Hippocampal formation (tissue), 2 donors: ENCODE measurements at regions not wholly inside any gene's neighbourhood (a gene's known extent, or its start where the extent isn't known, plus 50 kb on each side); places are given as distances from the start of the nearest gene placed in this dataset.
"Not testable (repeated sequence)": the region's sequence is repeated elsewhere in the genome, so short reads cannot be mapped to it uniquely, and the experiment has no call there.

Experiments
- DNase-seq, 2 donors: peaks; one replicate each; lab custom pipeline; 2025; lab: John Stamatoyannopoulos, UW

DNA sequence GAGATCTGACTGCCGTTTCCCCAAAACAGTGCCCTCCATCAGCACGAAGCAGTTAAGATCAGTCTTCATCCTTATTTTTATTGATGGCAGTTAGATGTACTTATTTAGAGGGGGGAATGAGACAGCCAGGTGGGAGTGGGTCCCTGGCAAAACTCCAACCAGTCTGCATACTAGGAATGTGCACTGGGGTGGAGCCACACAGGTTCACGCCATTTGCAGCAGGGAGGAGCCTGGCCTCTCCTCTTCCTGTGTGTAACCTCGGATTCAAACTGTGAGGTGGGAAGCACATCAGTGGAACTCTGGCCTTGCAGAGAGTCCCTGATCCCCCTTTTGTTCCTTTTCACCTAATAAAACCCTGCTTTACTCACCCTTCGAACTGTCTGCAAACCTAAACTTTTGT is 987.7 kb upstream of the GRIA3 start:
- DNase-seq: no peak

DNA sequence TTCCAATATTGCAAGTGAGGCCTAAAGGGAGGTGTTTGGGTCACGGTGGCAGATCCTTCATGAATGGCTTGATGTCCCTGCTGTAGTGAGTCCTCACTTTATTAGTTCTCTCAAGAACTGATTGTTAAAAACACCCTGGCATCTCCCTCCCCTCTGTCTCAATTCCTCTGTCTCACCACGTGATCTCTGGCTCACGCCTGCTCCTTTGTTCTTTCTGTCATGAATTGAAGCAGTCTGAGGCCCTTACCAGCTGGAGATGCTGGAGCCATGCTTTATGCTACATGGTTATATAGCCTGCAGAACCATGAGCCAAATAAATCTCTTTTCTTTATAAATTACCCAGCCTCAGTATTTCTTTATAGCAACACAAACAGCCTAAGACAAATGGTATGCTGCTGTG is 980.7 kb upstream of the GRIA3 start:
- DNase-seq: no peak

DNA sequence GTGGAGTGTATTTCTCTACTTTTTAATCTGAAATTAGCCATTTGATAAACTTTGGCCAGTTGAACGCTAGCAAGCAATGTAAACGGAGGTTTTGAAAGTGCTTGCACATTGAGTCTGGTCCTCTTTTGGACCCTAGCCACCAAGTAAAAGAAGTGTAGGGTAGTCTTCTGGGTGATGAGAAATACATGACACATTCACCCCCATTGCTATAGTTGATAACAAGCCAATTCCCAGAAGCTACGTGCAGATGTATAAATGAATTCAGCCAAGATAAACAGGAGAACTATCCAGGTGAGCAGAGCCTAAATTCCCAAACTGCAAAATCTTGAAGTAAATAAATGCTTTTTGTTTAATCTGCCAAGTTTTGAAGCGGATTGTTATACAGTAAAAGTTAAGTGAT is 965.4 kb upstream of the GRIA3 start:
- no peak for DNase-seq

DNA sequence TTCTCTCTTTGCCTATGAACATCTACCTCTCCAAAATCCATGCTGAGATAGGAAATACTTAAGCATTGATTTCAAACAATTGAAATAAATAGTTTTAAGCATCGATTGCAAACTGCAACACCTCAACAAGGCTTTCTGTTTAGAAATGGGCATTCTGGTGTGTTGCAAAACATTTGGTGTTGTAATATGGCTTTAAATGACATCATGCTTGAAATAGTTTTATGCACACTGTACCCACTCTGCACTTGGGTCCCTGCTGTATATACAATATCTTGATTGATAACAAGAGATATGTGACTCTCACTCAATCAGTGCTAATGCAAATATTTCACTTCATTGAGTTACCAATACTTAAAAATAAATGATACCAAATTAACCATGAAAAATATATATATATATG is 964.9 kb upstream of the GRIA3 start:
- DNase-seq: no peak

DNA sequence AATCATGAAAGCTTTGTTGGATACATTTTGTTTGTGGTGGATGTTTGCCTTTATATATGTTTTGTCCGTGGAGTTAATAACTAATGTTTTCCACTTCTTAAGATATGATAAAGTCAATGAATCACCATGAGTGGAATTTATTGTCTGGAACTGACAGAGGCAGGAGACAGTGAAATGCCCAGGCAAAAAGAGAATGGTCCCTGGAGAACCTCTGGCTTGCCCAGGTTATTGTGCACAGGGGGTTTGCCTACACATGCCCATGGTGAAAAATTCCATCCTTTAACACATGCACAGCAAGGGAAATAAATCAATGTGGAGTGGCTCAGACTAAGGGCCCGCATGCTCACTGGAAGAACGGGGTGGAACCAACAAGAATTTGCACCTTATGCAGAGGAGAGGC is 964.3 kb upstream of the GRIA3 start:
- DNase-seq: no peak

DNA sequence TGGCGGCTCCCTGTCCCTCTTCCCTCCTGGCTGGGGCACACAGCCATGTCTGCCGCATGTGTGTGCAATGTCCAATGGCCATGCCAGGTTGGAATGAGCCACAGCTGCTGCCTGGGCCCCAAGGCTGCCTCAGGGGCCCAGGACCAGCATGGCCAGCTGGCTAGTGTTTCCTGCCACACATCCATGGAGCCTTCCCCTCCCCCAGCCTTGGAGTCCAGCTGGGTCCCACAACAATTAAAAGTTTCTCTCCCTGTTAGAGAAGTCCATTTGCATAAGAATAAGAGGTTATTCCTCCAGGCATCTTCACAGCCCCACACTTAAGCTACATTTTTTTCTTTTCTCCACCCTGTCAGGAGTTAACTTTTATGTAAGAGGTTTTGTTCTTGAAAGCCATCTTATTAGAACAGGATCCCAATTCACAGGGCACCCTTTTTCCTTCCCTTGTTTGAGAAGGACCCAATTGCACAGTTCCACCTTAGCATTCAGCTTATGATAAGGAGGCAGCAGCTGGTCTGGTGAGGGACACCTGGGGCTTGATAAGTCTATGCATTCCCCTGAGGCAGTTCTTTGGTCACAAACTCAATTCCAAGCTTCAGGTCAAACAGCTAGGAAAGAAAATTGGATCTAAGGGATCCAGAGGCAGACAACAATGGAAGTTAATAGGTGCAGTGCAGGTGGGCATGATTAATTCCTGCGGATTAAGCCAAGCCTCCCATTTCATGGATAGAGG is 963.3 kb upstream of the GRIA3 start:
- DNase-seq: no peak

DNA sequence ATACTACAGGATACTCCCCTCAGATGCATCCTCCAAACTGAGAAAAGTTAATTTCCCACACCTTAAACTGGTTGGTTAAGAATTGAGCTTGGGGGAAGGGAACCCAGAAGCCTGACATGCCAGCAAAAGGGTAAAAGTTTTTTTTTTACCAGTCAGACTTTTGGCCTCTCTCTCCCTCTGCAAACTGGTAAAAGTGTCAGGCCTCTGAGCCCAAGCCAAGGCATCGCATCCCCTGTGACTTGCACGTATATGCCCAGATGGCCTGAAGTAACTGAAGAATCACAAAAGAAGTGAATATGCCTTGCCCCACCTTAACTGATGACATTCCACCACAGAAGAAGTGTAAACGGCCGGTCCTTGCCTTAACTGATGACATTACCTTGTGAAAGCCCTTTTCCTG is 962.3 kb upstream of the GRIA3 start:
- not testable (repeated sequence) for DNase-seq

DNA sequence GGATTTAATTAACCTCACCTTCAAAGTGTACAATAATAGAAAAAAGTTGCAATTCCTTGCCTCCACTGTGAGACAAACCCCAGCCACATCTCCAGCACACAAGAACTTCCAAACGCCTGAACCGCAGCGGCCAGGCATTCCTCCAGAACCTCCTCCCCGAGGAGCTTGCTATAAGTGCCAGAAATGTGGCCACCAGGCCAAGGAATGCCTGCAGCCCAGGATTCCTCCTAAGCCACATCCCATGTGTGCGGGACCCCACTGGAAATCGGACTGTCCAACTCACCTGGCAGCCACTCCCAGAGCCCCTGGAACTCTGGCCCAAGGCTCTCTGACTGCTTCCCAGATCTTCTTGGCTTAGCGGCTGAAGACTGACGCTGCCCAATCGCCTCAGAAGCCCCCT is 959.9 kb upstream of the GRIA3 start:
- DNase-seq: not testable (repeated sequence)

DNA sequence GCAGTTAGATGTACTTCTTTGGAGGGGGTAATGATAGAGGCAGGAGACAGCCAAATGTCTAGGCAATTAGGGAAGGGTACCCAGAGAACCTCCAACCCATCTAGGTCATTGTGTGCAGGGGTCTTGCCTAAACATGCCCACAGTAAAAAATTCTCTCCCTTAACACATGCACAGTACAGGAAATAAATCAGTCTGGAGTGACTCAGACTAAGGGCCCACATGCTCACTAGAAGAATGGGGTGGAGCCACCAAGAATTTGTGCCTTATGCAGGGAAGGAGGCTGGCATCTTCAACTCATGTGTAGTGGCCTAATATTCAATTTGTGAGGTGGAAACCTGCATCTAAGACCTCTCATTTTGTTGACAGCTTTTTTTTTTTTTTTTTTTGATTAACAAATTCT is 945.3 kb upstream of the GRIA3 start:
- DNase-seq: no peak

DNA sequence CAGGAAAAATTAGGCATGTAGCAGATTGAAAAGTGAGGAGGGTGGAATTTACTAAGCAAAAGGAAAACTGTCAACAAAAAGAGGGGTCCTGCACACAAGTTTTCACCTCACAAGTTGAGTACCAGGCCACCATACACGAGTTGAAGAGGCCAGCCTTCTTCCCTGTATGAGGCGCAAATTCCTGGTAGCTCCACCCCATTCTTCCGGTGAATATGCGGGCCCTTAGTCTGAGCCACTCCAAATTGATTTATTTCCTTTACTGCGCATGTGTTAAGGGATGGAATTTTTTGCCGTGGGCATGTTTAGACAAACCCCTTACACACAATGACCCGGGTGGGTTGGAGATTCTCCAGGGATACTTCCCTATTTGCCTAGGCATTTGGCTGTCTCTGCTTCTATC is 942.1 kb upstream of the GRIA3 start:
- DNase-seq: no peak

DNA sequence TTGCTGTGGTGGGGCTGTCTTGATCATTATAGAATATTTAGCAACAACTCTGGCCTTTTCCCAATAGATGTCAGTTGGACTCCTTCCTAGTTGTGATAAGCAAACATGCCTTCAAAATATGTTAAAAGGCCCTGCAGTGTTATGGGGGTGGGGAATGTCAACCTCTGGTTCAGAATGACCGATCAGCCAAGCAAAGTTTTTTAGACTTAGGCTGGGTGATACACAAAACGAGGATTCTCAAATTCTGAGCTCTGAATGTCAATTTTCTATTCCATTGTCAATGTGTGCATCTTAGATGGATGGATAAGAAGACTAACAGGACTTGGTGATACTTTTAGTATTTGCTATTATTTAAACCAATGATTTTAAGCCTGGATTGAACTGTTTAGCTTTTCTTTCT is 940.0 kb upstream of the GRIA3 start:
- DNase-seq: no peak

DNA sequence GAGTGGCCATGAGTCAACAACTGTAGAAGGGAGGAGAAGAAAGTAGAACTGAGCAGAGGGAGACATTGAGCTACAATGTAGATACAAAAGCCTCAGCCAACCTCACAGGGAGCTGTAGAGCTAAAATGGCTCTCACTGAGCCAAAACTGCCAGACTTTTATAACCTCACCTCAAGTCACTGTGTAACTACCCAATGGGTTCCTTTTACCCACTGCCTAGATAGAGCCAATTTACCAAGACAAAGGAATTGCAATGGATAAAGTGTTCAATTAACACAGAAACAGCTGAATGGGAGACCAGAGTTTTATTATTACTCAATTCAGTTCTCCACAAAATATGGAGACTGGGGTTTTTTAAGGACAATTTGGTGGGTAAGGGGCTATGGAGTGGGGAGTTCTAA is 938.9 kb upstream of the GRIA3 start:
- no peak for DNase-seq

DNA sequence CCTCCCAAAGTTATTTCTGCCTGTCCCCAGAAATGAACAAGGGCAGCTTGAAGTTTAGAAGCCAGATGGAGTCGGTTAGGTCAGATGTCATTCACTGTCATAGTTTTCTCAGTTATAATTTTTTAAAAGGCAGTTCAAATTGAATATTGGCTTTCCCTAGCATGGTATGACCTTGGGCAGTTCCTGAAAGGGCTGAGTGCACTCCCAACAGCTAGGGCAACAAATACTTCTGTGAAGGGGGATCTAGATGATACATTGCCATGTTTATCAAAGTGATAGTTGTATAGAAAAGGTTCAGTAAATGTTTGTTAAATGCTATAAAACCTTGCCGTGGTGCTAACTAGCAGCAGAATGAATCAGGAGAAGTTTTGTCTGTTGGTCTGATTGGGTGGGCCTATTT is 938.1 kb upstream of the GRIA3 start:
- no peak for DNase-seq

DNA sequence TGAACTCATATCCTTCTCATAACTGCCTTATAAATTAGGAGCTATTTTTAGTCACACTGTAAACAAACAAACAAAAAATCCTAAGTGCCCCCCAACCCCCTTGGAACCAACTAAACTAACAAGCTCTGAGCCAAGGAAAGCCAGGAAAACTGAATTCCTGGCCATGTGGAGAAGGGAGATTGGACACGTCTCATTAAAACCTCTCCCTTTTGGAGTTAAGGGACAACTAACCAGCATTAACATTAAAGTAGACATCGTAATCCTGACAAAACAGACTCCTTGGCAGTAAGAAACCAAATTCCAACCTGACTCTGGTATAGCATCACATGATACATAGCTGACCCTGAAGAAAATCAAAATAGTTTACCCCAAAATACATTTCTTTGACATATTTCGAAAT is 937.1 kb upstream of the GRIA3 start:
- no peak for DNase-seq

DNA sequence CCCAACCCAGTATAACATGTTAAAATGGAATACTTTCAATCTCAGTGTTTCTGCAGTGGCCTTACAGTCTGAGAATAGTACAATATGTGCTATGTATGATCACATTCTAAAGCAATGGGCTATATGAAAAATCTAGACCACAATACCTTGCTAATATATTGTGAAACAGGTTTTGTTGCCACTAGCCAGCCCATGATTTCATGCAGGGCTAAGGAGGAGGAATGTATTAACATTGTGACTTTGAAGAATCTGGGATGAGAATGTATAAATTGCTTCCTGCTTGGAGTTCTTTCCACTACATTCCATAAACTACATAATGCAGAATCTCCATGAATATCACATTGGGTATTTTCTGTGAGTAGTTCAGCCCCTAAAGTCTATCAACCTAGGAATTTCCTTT is 935.4 kb upstream of the GRIA3 start:
- DNase-seq: no peak

DNA sequence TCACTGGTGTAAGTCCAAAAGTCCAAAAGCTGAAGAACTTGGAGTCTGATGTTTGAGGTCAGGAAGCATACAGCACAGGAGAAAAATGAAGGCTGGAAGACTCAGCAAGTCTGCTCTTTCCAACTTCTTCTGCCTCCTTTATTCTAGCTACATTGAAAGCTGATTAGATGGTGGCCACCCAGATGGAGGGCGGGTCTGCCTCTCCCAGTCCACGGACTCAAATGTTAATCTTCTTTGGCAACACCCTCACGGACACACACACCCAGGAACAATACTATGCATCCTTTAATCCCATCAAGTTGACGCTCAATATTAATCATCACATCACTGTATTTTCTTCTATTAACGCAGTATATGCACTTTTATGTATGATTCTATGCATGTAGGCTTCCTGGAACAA is 931.6 kb upstream of the GRIA3 start:
- DNase-seq: no peak

DNA sequence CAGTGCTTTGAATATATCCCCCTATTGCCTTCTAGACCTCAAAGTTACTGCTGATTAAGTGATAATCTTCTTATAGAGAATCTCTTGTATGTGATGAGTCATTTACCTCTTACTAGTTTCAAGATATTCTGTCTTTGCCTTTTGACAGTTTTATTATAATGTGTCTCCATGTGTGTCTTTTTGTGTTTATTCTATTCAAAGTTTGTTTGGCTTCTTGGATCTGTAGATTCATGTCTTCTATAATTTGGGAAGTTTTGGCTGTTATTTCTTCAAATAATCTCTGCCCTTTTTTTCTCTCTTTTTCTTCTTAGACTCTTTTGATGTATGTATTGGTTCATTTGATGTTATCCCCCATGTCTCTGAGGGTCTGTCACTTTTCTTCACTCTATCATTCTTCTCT is 915.7 kb upstream of the GRIA3 start:
- DNase-seq: no peak

DNA sequence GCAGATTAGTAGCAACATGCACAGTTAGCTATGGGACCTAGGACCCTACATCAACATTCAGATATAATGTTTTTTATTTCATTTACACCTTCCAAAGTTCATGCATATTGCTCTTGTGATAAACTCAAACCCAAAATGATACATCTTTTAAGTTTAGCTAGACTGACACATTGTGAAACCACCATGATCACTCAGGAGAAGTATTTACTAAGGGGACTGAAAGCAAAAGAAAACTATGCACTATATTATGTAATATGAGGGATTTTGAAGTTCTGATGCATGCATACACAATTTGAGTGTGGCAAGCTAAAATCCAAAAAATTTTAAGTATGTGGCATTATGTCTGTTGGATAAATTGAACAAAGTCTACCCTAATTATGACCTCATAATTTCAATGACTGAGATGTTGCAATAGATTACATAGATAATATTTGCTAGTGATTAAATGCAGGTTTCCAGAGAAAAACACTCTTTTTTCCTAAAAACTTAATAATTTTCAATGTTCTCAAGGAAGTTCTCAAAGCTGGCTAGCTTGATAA is 914.8 kb upstream of the GRIA3 start:
- no peak for DNase-seq

DNA sequence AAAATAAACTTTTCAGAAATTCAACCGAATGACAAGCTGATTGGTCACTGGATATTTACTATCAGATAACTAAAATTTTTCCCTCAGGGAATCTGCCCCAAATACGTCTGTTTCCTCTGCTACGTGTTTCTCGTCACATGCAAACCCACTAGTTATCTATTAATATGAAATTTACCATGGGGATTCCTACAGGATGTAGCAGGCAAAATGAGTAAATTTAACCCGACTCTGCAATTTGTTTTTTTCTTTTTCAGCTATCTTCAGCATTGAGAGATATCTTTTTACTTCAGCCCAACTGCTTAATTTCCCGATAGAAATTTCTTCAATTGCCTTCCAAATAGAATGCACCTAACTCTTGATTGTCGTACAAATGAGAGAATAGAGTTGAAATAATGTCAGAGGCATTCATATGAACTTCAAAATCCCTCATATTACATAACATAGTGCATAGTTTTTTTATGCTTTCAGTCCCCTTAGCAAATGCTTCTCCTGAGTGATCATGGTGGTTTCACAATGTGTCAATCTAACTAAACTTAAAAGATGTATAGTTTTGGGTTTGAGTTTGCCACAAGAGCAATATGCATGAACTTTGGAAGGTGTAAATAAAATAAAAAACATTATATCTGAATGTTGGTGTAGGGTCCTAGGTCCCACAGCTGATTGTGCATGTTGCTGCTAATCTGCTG is 913.1 kb upstream of the GRIA3 start:
- DNase-seq: no peak

DNA sequence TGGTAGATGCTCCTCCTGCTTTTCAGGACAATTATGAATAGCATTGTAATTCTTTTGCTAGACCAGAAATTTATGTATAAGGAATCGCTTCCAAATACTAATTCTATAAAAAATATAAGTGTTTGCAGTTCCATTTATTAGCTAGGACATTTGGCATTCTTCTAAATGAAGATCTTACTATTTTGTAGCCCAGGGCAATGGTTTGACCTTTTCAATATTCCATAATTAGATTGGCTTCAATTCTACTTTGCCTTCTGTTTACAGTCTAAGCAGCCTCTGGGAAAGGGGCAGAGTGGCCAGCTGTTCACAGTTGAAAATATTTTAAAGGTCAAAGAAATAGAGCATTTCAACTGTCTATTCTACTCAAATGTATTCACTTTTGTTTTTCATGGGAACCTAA is 912.1 kb upstream of the GRIA3 start:
- no peak for DNase-seq

DNA sequence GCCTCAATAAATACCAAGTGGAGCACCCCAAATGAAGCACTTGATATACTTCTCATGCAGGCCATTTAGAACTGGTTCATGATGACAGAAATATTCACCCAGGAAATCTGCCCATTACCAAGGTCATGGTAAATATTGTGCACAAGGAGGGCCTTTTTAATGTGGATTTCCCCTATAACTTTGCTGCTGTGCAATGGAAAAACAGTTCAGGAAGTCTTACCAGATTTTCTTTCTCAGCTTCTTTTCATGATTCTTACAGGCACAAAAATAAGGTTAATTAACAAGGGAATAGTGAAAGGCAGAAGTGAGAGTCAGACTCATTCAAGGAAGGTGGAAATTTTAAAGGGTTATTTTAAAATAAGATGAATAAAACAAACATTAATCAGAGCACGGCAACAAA is 904.3 kb upstream of the GRIA3 start:
- DNase-seq: no peak

DNA sequence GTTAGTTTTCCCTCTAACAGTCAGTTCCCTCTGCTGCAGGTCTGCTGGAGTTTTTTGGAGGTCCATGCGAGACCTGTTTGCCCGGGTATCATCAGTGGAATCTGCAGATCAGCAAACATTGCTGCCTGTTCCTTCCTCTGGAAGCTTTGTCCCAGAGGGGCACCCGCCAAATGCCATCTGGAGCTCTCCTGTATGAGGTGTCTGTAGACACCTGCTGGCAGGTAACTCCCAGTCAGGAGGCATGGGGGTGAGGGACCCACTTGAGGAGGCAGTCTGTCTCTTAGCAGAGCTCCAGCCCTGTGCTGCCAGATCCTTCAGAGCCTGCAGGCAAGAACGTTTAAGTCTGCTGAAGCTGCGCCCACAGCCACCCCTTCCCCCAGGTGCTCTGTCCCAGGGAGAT is 884.3 kb upstream of the GRIA3 start:
- not testable (repeated sequence) for DNase-seq

DNA sequence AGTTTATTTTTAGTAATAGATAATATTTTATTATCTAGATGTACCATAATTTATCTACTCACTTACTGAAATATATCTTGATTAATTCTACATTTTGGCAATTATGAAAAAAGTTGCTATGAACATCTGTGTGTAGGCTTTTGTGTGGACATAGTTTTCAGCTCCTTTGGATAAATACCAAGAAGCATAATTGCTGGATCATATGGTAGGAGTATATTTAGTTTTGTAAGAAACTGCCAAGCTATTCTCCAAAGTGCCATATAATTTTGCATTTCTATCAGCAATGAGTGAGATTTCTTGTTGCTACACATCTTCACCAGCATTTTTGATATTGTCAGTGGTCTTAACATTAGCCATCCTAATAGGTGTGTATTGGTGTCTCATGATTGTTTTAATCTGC is 882.6 kb upstream of the GRIA3 start:
- DNase-seq: no peak

DNA sequence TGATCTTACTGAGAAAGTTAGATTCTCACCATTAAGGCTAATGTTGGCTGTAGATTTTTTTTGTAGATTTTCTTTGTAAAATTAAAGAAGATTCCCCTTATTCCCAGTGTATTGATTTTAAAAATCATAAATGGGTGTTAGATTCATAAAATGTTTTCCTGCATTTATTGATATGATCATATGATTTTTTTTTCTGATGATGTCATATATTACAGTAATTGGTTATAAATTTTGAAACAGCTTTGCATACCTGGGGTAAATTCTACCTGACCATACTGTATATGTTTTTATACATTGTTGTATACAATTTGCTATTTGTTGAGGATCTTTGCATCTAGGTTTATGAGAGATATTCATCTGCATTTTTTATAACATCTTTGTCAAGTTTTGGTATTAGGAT is 880.3 kb upstream of the GRIA3 start:
- no peak for DNase-seq
